ENCODE measurements at regions not wholly inside any gene's neighbourhood (a gene's known extent, or its start where the extent isn't known, plus 50 kb on each side); places are given as distances from the start of the nearest gene placed in this dataset.

DNA sequence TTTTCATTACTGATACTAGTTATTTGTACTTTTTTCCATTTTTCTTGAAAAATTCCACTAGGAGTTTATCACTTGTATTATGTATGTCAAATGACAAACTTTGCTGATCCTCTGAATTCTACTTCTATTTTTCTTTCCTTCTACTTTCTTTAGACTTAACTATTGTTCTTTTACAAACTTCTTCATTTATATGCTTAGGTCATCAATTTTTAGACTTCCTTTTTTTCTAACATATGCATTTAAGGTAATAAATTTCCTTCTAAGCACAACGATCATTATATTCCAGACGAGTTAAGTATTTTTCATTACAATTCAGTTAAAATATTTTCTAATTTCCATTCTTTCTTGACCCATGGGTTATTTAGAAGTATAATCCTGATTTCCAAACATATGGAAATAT, 240.8 kb downstream of the NHLRC3 start (continued):
- TF ChIP-seq EP300 (IDR thresholded peaks at IDR 0.05; ENCODE audit: low read length): no peak

DNA sequence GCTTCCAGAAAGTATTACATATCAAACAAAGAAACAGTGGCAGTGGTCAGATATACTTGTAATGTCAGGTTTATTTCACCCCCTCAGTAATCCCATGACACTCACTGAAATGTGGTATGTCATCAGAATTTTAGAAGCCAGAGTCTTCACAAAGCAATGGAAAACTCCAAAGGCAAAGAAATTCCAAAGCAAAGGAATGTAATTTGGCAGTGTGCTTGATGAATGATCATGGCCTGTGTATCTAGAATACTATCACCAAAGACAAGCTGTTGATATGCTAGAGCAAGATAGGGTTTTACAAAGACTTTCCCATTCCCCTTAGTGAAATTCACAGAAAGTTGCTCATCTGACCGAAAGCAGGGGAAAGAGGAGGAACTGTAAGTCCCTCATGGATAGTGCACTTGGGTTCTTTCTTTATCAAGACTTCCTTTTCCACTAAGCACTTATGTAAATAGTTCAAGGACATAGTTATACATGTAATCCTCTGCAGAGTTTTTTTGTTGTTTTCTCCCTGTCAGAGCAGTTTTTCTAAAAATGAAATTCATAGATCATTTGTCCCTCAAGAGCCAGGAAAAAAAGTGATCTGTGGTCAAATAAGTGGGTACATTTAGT, 243.4 kb downstream of the NHLRC3 start:
- POLR2A ChIA-PET: no interaction called here
- CTCF ChIA-PET (ENCODE audit: low intra/inter-chr PET ratio): no interaction called here
- TF ChIP-seq CC2D1A (IDR thresholded peaks at IDR 0.05) (no peak), NCOR1 (IDR thresholded peaks at IDR 0.05) (no peak), NFIC (IDR thresholded peaks at IDR 0.05) (no peak), ZNF134 (CRISPR knock-in tag; conservative IDR thresholded peaks at IDR 0.05) (no peak), ZNF324 (CRISPR knock-in tag; IDR thresholded peaks at IDR 0.05) (no peak), SIN3A (IDR thresholded peaks at IDR 0.05; ENCODE audit: borderline replicate concordance in 2 of 2, control insufficient read depth in 1 of 2, low read depth in 2 of 2, low read length in 2 of 2) (no peak), CBX1 (IDR thresholded peaks at IDR 0.05; ENCODE audit: low read depth) (no peak), STAT5B (CRISPR knock-in tag; IDR thresholded peaks at IDR 0.05) (no peak)
- TF ChIP-seq, protein P1, sequence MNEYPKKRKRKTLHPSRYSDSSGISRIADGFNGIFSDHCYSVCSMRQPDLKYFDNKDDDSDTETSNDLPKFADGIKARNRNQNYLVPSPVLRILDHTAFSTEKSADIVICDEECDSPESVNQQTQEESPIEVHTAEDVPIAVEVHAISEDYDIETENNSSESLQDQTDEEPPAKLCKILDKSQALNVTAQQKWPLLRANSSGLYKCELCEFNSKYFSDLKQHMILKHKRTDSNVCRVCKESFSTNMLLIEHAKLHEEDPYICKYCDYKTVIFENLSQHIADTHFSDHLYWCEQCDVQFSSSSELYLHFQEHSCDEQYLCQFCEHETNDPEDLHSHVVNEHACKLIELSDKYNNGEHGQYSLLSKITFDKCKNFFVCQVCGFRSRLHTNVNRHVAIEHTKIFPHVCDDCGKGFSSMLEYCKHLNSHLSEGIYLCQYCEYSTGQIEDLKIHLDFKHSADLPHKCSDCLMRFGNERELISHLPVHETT (CRISPR knock-in tag; conservative IDR thresholded peaks at IDR 0.05 in 1 of 2, IDR thresholded peaks at IDR 0.05 in 1 of 2): no peak
- TF ChIP-seq, protein P2, sequence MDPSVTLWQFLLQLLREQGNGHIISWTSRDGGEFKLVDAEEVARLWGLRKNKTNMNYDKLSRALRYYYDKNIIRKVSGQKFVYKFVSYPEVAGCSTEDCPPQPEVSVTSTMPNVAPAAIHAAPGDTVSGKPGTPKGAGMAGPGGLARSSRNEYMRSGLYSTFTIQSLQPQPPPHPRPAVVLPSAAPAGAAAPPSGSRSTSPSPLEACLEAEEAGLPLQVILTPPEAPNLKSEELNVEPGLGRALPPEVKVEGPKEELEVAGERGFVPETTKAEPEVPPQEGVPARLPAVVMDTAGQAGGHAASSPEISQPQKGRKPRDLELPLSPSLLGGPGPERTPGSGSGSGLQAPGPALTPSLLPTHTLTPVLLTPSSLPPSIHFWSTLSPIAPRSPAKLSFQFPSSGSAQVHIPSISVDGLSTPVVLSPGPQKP (CRISPR knock-in tag; IDR thresholded peaks at IDR 0.05): no peak
- TF ChIP-seq, protein P3, sequence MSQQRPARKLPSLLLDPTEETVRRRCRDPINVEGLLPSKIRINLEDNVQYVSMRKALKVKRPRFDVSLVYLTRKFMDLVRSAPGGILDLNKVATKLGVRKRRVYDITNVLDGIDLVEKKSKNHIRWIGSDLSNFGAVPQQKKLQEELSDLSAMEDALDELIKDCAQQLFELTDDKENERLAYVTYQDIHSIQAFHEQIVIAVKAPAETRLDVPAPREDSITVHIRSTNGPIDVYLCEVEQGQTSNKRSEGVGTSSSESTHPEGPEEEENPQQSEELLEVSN (IDR thresholded peaks at IDR 0.05; ENCODE audit: borderline replicate concordance in 1 of 2, extremely low read depth in 1 of 2, insufficient read depth in 1 of 2, insufficient read length in 1 of 2, low read depth in 1 of 2, low read length in 1 of 2, poor library complexity in 1 of 2, severe bottlenecking in 1 of 2): no peak
- TF ChIP-seq, protein P4, sequence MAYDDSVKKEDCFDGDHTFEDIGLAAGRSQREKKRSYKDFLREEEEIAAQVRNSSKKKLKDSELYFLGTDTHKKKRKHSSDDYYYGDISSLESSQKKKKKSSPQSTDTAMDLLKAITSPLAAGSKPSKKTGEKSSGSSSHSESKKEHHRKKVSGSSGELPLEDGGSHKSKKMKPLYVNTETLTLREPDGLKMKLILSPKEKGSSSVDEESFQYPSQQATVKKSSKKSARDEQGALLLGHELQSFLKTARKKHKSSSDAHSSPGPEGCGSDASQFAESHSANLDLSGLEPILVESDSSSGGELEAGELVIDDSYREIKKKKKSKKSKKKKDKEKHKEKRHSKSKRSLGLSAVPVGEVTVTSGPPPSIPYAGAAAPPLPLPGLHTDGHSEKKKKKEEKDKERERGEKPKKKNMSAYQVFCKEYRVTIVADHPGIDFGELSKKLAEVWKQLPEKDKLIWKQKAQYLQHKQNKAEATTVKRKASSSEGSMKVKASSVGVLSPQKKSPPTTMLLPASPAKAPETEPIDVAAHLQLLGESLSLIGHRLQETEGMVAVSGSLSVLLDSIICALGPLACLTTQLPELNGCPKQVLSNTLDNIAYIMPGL (CRISPR knock-in tag; IDR thresholded peaks at IDR 0.05): no peak
- TF ChIP-seq, protein P5, sequence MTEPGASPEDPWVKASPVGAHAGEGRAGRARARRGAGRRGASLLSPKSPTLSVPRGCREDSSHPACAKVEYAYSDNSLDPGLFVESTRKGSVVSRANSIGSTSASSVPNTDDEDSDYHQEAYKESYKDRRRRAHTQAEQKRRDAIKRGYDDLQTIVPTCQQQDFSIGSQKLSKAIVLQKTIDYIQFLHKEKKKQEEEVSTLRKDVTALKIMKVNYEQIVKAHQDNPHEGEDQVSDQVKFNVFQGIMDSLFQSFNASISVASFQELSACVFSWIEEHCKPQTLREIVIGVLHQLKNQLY (CRISPR knock-in tag; conservative IDR thresholded peaks at IDR 0.05): no peak

More for the DNA sequence above, 243.4 kb downstream of the NHLRC3 start:
- no peaks in the 10 kb centered on the region for H3K9me3 ChIP-seq (replicated peaks; ENCODE audit: control insufficient read depth, insufficient read depth, low read depth, low read length)
- ATAC-seq (no peak), DNase-seq (ENCODE audit: extremely low read depth in 1 of 4, low spot score in 3 of 4) (no peak), FAIRE-seq (no peak)
- intact Hi-C loops (cut with micrococcal nuclease): no loop called here
- no peak overlapping the region for H3K4me3 ChIP-seq
- no peaks in the 10 kb centered on the region for H4K20me1 ChIP-seq (replicated peaks; ENCODE audit: control insufficient read depth, insufficient read depth, low read length)
- WGBS (ENCODE audit: insufficient coverage, low coverage, missing lambda C conversion rate): no CpG with 5 or more reads among the region's 1 CpG
- H3K27ac ChIP-seq (ENCODE audit: extremely low read depth, low read depth, low read length): no peak overlapping the region
- no peaks in the 10 kb centered on the region for H3K9me1 ChIP-seq (ENCODE audit: control insufficient read depth, insufficient read depth, low read length)
- H3K79me2 ChIP-seq (ENCODE audit: control insufficient read depth, insufficient read depth, low read length): no peaks in the 10 kb centered on the region
- in situ Hi-C loops (cut with MboI): no loop called here
- H2AFZ ChIP-seq (ENCODE audit: low read depth, low read length): no peak overlapping the region
- no peaks in the 10 kb centered on the region for H3K27me3 ChIP-seq (ENCODE audit: control insufficient read depth in 2 of 2, insufficient read depth in 2 of 2, low read length in 2 of 2)
- no peaks in the 10 kb centered on the region for H3K4me1 ChIP-seq (replicated peaks in 1 of 2; ENCODE audit: control insufficient read depth in 2 of 2, insufficient read depth in 2 of 2, low read length in 2 of 2)
- no TSS peak for BruUV-seq (replicated peaks)
- no peak overlapping the region for H3K9ac ChIP-seq (ENCODE audit: insufficient read depth in 1 of 2, low read depth in 2 of 2, low read length in 2 of 2)
- no peak overlapping the region for H3K4me2 ChIP-seq (ENCODE audit: insufficient read depth, low read length)
- no peaks in the 10 kb centered on the region for H3K36me3 ChIP-seq (ENCODE audit: control insufficient read depth, insufficient read depth, low read length)
